PFSK-1 (cell line): ENCODE measurements at regions not wholly inside any gene's neighbourhood (a gene's known extent, or its start where the extent isn't known, plus 50 kb on each side); places are given as distances from the start of the nearest gene placed in this dataset.

Source experiments
- FOXP2 ChIP-seq: optimal IDR thresholded peaks from 2 replicates; pipeline ENCODE3; 2011; ENCODE audit warnings: borderline replicate concordance, control low read depth, inconsistent platforms; ENCODE audit not compliant: insufficient read depth; ENCODE audit errors: extremely low read length, extremely low read depth
- POLR2AphosphoS5 ChIP-seq: IDR thresholded peaks from 2 replicates; pipeline ENCODE4 v1.6.1; 2012; ENCODE audit warnings: low read depth, mild to moderate bottlenecking, control low read depth, low read length, moderate library complexity
- REST ChIP-seq, 2 experiments: IDR thresholded peaks; 2 replicates each; pipeline versions ENCODE4 v1.6.1 to v1.8.0; 2011 to 2012; ENCODE audit warnings: low read depth in 2 of 2, low read length in 2 of 2, control low read depth in 1 of 2, inconsistent platforms in 1 of 2, mild to moderate bottlenecking in 1 of 2, moderate library complexity in 1 of 2; ENCODE audit not compliant: insufficient read depth in 1 of 2
- SIN3A ChIP-seq: IDR thresholded peaks from 2 replicates; pipeline ENCODE4 v1.6.1; 2012; ENCODE audit warnings: mild to moderate bottlenecking, low read length, moderate library complexity, borderline replicate concordance; ENCODE audit not compliant: insufficient read depth
- TAF1 ChIP-seq: IDR thresholded peaks from 2 replicates; pipeline ENCODE4 v1.6.1; 2012; ENCODE audit warnings: low read length, control low read depth, borderline replicate concordance; ENCODE audit not compliant: insufficient read depth

- TF ChIP-seq POLR2AphosphoS5 (no peak), REST (IDR thresholded peaks at IDR 0.05; ENCODE audit: insufficient read depth in 1 of 2, low read depth in 2 of 2, low read length in 2 of 2) (no peak), TAF1 (no peak), SIN3A (no peak), FOXP2 (no peak)
These were observed 436.8 kb upstream of the CADM1 start for GRCh38 chr11:115941044-115941443.
